Lung (tissue), 11 donors: ENCODE measurements at regions not wholly inside any gene's neighbourhood (a gene's known extent, or its start where the extent isn't known, plus 50 kb on each side); places are given as distances from the start of the nearest gene placed in this dataset.

Experiments used
- ATAC-seq: fragments of 200-7000 bp; cut with Tn5 transposase; one replicate; pipeline ENCODE4 v1.9.1; 2020; ENCODE audit warnings: moderate number of reproducible peaks; ENCODE audit not compliant: insufficient read depth, low FRiP score
- DNase-seq, 3 donors: peaks; one replicate each; pipeline ENCODE4 v3.0.0-alpha.2; 2013 to 2017
- H3K27ac ChIP-seq, 2 donors: one replicate each; pipeline ENCODE4 v1.5.1; 2013; ENCODE audit warnings: mild to moderate bottlenecking in 2 of 2, moderate library complexity in 2 of 2, control low read depth in 1 of 2, inconsistent platforms in 1 of 2, low read depth in 1 of 2, low read length in 1 of 2
- H3K27me3 ChIP-seq, 3 donors: one replicate each; pipeline ENCODE4 v1.5.1; 2013; ENCODE audit warnings: low read length in 2 of 3; ENCODE audit not compliant: control insufficient read depth in 3 of 3, insufficient read depth in 3 of 3
- H3K36me3 ChIP-seq, 4 donors: one replicate each; pipeline ENCODE4 v1.5.1; 2013; ENCODE audit warnings: low read length in 4 of 4, mild to moderate bottlenecking in 1 of 4, moderate library complexity in 1 of 4; ENCODE audit not compliant: control insufficient read depth in 4 of 4, insufficient read depth in 4 of 4
- H3K4me1 ChIP-seq, 5 donors: one replicate each; pipeline ENCODE4 v1.5.1; 2013; ENCODE audit warnings: low read length in 5 of 5, mild to moderate bottlenecking in 2 of 5, moderate library complexity in 1 of 5; ENCODE audit not compliant: control insufficient read depth in 5 of 5, insufficient read depth in 5 of 5
- H3K4me3 ChIP-seq: one replicate; pipeline ENCODE4 v1.5.1; 2013; ENCODE audit warnings: mild to moderate bottlenecking, control low read depth, moderate library complexity
- H3K9ac ChIP-seq, 2 donors: one replicate each; pipeline ENCODE4 v1.5.1; 2013; ENCODE audit warnings: low read length in 2 of 2, control low read depth in 1 of 2; ENCODE audit not compliant: insufficient read depth in 1 of 2
- H3K9me3 ChIP-seq, 4 donors: one replicate each; pipeline ENCODE4 v1.5.1; 2013; ENCODE audit warnings: low read length in 3 of 4, mild to moderate bottlenecking in 1 of 4, moderate library complexity in 1 of 4; ENCODE audit not compliant: control insufficient read depth in 4 of 4, insufficient read depth in 3 of 4
- whole genome bisulfite sequencing, 2 donors: extraction: QIAGEN DNeasy Blood & Tissue Kit; methylation state at CpG; one replicate each; pipeline ENCODE4 v1.1.7; 2013; 5-methylcytosine and 5-hydroxymethylcytosine counted together
- TF ChIP-seq, protein P1 (sequence below): IDR thresholded peaks from 2 replicates; pipeline ENCODE4 v1.5.1; 2012; ENCODE audit warnings: mild to moderate bottlenecking; ENCODE audit errors: control extremely low read depth, extremely low read depth
- donor health status: control.
- donor health status: control.
- donor health status: Bipolar disorder and iron deficiency.
- donor health status: healthy.
- donor health status: DM: yes; HTN: yes; CAD: no.

DNA sequence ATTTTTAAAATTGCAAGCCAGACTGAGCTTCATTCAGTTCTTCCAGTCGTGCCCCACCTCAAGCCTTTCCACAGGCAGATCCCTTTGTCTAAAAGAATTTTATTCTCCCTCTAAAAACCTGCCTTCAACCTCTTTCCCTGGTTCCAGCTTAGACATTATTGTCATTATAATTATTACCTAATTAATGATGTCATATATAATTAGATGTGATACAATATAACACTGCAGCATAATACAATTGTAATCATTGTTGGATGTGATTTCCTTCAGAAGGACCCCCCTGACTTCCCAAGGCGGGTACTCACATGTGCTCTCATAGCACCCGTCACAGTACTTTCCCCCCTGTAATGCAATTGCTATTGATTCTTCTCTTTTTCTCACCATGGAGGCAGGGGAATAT, 88.6 kb downstream of the GPAM start:
- Histone ChIP-seq H3K4me3 (no peak overlapping the region), H3K27ac (no peak overlapping the region), H3K9me3 (peaks cover 0 to 2% (median 0%) of the 10 kb centered on the region in 4 donors), H3K9ac (no peak overlapping the region), H3K4me1 (peaks cover 0 to 2% (median 0%) of the 10 kb centered on the region in 5 donors), H3K36me3 (no peaks in the 10 kb centered on the region), H3K27me3 (no peaks in the 10 kb centered on the region)
- ATAC-seq (no peak), DNase-seq (no peak)
- WGBS, 2 donors, result 81 to 83% methylated on average over 3 of the region's 3 CpGs
- TF ChIP-seq, protein P1, sequence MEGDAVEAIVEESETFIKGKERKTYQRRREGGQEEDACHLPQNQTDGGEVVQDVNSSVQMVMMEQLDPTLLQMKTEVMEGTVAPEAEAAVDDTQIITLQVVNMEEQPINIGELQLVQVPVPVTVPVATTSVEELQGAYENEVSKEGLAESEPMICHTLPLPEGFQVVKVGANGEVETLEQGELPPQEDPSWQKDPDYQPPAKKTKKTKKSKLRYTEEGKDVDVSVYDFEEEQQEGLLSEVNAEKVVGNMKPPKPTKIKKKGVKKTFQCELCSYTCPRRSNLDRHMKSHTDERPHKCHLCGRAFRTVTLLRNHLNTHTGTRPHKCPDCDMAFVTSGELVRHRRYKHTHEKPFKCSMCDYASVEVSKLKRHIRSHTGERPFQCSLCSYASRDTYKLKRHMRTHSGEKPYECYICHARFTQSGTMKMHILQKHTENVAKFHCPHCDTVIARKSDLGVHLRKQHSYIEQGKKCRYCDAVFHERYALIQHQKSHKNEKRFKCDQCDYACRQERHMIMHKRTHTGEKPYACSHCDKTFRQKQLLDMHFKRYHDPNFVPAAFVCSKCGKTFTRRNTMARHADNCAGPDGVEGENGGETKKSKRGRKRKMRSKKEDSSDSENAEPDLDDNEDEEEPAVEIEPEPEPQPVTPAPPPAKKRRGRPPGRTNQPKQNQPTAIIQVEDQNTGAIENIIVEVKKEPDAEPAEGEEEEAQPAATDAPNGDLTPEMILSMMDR, result no peak

DNA sequence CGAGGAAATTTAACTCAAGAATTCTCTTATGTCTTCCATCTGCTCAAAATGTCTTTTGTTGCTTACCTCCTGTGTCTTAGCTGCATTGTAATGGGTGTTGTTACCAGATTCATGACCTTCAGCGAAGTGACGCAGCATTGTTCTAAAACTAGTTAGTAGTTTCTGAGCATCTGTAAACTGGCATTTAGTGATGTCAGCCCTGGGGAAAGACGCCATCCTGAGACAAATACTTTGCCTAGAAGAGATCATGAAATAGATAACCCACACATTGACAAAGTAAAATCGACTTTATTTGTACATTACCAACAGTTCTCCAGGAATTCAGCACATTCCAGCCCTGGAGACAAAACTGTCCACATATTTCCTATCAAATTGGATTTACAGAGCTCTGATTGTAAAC, 87.8 kb downstream of the GPAM start:
- H3K9ac ChIP-seq, result no peak overlapping the region
- no peaks in the 10 kb centered on the region for H3K36me3 ChIP-seq
- H3K9me3 ChIP-seq, result peaks cover 0 to 2% (median 0%) of the 10 kb centered on the region in 4 donors
- H3K27me3 ChIP-seq, result no peaks in the 10 kb centered on the region
- H3K27ac ChIP-seq, result no peak overlapping the region
- DNase-seq, result no peak
- no peak for ATAC-seq
- 85% methylated on average over 5 of the region's 5 CpGs for WGBS, 2 donors
- TF ChIP-seq, protein P1, result no peak
- peaks cover 0 to 2% (median 0%) of the 10 kb centered on the region in 5 donors for H3K4me1 ChIP-seq
- H3K4me3 ChIP-seq, result no peak overlapping the region

DNA sequence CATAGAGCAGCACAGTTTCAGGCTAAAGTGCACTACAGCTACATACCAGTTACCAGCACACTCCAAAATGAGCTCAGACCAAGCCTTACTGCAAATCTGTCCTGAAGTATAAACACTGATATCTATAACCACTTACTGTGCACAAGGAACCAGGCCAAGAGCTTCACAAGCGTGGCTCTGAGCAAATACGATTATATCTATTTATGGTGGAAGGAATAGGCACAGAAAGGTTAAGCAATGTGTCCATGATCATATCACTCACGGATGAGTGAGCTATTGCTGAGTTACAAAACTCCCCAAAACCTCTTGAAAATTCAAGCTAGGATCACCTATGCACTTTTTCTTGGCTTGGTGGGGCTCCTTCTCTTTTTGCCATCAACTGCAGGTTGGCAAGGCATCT, 84.9 kb downstream of the GPAM start:
- ATAC-seq (no peak), DNase-seq (peak in 2 of 3 donors; percentile 5 to 13)
- H3K36me3 ChIP-seq, result no peaks in the 10 kb centered on the region
- WGBS, 2 donors, result 75 to 76% methylated on average over 3 of the region's 3 CpGs
- no peaks in the 10 kb centered on the region for H3K4me1 ChIP-seq
- H3K4me3 ChIP-seq, result no peak overlapping the region
- no peak overlapping the region for H3K9ac ChIP-seq
- no peak overlapping the region for H3K27ac ChIP-seq
- TF ChIP-seq, protein P1, result no peak
- peaks cover 0 to 2% (median 0%) of the 10 kb centered on the region in 4 donors for H3K9me3 ChIP-seq
- H3K27me3 ChIP-seq, result no peaks in the 10 kb centered on the region
